Activated CD8-positive, alpha-beta T cell treated with anti-CD3 and anti-CD28 coated beads, Interleukin-2, amount 10 ng/mL, durations not matched to agents 7 days and 5 days (primary cell): ENCODE measurements at regions not wholly inside any gene's neighbourhood (a gene's known extent, or its start where the extent isn't known, plus 50 kb on each side); places are given as distances from the start of the nearest gene placed in this dataset.

Experiments used
- ATAC-seq: fragments of 150-1000 bp; cut with Tn5 transposase; one replicate; pipeline ENCODE4 v1.10.0; 2021; ENCODE audit warnings: moderate library complexity
- CTCF ChIA-PET: fragments of 350-600 bp; sonication (Branson Sonifier 250); formaldehyde crosslinking; loops from one replicate; lab custom pipeline; 2021; ENCODE audit warnings: antibody characterized with exemption; lab: Charles Lee
- POLR2A ChIA-PET: fragments of 350-600 bp; sonication (Branson Sonifier 250); formaldehyde crosslinking; loops from one replicate; lab custom pipeline; 2021; ENCODE audit warnings: antibody characterized with exemption; lab: Charles Lee
- DNase-seq: peaks from one replicate; pipeline ENCODE4 v3.0.0-alpha.2; 2020
- H3K27ac Mint-ChIP-seq: one replicate; pipeline ENCODE4 v1.8.0; 2021; ENCODE audit warnings: mild to moderate bottlenecking, mixed read lengths
- H3K27me3 Mint-ChIP-seq: one replicate; pipeline ENCODE4 v1.8.0; 2021; ENCODE audit warnings: low read depth, mixed read lengths
- H3K36me3 Mint-ChIP-seq: one replicate; pipeline ENCODE4 v1.8.0; 2021; ENCODE audit warnings: low read depth, mixed read lengths
- H3K4me1 Mint-ChIP-seq: one replicate; pipeline ENCODE4 v1.8.0; 2021; ENCODE audit warnings: low read depth, mixed read lengths
- H3K4me3 Mint-ChIP-seq: one replicate; pipeline ENCODE4 v1.8.0; 2021; ENCODE audit warnings: mild to moderate bottlenecking, mixed read lengths
- H3K9me3 Mint-ChIP-seq: one replicate; pipeline ENCODE4 v1.8.0; 2022; ENCODE audit warnings: mixed read lengths; ENCODE audit not compliant: insufficient read depth

DNA sequence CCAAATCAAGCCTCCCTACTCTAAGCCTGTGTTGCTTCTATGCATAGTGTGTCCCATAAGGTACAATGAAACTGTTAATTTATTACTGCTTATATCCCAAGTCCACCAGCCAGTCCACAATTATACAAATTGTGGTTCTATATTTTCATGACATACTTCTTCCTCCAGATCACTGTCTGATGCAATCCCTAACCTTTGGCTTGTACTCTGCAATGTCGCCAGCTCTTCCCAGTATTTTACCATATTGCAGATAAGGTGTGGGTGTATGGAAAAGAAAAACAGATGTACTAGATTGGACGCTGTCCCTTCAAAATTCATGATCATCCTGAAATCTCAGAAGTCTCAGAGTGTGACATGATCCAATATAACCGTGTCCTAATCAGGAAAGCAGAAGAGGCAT, 286.2 kb downstream of the GASK1B start:
- ChIA-PET CTCF (no interaction called here), POLR2A (no interaction called here)
- no peaks in the 10 kb centered on the region for H3K4me1 Mint-ChIP-seq
- DNase-seq, result no peak
- no peaks in the 10 kb centered on the region for H3K27me3 Mint-ChIP-seq
- H3K36me3 Mint-ChIP-seq, result no peaks in the 10 kb centered on the region
- no peak for ATAC-seq
- H3K9me3 Mint-ChIP-seq, result no peaks in the 10 kb centered on the region
- no peak overlapping the region for H3K27ac Mint-ChIP-seq
- H3K4me3 Mint-ChIP-seq, result no peak overlapping the region

- Mint-ChIP-seq H3K36me3 (no peaks in the 10 kb centered on the region), H3K4me1 (no peaks in the 10 kb centered on the region), H3K27ac (no peak overlapping the region), H3K9me3 (no peaks in the 10 kb centered on the region), H3K27me3 (no peaks in the 10 kb centered on the region), H3K4me3 (no peak overlapping the region)
- CTCF ChIA-PET, result no interaction called here
- DNase-seq, result no peak
- POLR2A ChIA-PET, result no interaction called here
- no peak for ATAC-seq
Measured at GRCh38 chr4:157885811-157886210, 287.0 kb downstream of the GASK1B start.

- no peaks in the 10 kb centered on the region for H3K36me3 Mint-ChIP-seq
- ATAC-seq (no peak), DNase-seq (no peak)
- CTCF ChIA-PET, result no interaction called here
- H3K27me3 Mint-ChIP-seq, result no peaks in the 10 kb centered on the region
- POLR2A ChIA-PET, result no interaction called here
- H3K9me3 Mint-ChIP-seq, result no peaks in the 10 kb centered on the region
- H3K27ac Mint-ChIP-seq, result no peak overlapping the region
- no peak overlapping the region for H3K4me3 Mint-ChIP-seq
- H3K4me1 Mint-ChIP-seq, result no peaks in the 10 kb centered on the region
Measured at GRCh38 chr4:157882901-157883300, 289.9 kb downstream of the GASK1B start.

- no peaks in the 10 kb centered on the region for H3K27me3 Mint-ChIP-seq
- no peaks in the 10 kb centered on the region for H3K4me1 Mint-ChIP-seq
- H3K27ac Mint-ChIP-seq, result no peak overlapping the region
- H3K36me3 Mint-ChIP-seq, result no peaks in the 10 kb centered on the region
- ChIA-PET POLR2A (no interaction called here), CTCF (no interaction called here)
- no peak overlapping the region for H3K4me3 Mint-ChIP-seq
- no peak for DNase-seq
- no peaks in the 10 kb centered on the region for H3K9me3 Mint-ChIP-seq
- ATAC-seq, result no peak
Measured at GRCh38 chr4:157880761-157881160, 292.1 kb downstream of the GASK1B start.

DNA sequence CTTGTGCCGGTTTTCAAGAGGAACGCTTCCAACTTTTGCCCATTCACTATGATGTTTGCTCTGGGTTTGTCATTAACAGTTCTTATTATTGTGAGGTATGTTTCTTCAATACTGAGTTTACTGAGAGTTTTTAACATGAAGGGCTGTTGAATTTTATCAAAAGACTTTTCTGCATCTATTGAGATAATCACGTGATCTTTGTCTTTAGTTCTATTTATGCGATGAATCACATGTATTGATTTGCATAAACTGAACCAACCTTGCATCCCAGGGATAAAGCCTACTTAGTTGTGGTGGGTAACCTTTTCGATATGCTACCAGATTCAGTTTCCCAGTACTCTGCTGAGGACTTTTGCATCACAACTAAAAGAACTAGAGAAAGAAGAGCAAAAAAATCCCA, 318.0 kb downstream of the GASK1B start:
- Mint-ChIP-seq H3K4me3 (no peak overlapping the region), H3K36me3 (no peaks in the 10 kb centered on the region), H3K27ac (no peak overlapping the region), H3K27me3 (no peaks in the 10 kb centered on the region), H3K9me3 (peaks cover 7% of the 10 kb centered on the region), H3K4me1 (no peaks in the 10 kb centered on the region)
- POLR2A ChIA-PET, result no interaction called here
- DNase-seq, result no peak
- CTCF ChIA-PET, result no interaction called here
- no peak for ATAC-seq

DNA sequence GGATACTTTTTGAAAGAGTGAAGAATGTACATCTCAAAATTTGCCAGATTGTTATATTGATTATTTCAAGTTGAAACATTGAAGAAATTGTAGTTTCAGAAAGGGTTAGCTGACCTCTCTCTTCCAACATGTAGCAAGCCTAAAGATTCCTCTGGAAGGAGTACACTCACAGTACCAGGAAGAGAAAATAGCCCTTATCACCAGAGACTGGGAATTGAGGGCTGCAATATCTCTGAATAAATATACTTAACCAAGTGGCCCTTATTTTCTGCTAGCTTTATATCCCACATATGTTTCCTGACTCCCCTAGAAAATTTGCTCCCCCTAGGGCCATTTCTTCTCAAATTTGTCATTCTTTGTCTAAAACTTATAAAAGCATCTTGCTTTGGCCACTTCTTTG, 332.2 kb downstream of the GASK1B start:
- H3K4me3 Mint-ChIP-seq, result no peak overlapping the region
- ATAC-seq (no peak), DNase-seq (no peak)
- no peaks in the 10 kb centered on the region for H3K4me1 Mint-ChIP-seq
- no peaks in the 10 kb centered on the region for H3K36me3 Mint-ChIP-seq
- no peak overlapping the region for H3K27ac Mint-ChIP-seq
- ChIA-PET CTCF (no interaction called here), POLR2A (no interaction called here)
- no peaks in the 10 kb centered on the region for H3K27me3 Mint-ChIP-seq
- no peaks in the 10 kb centered on the region for H3K9me3 Mint-ChIP-seq

- no peak for ATAC-seq
- no peak overlapping the region for H3K27ac Mint-ChIP-seq
- CTCF ChIA-PET, result no interaction called here
- no peaks in the 10 kb centered on the region for H3K4me1 Mint-ChIP-seq
- no peak for DNase-seq
- no peak overlapping the region for H3K4me3 Mint-ChIP-seq
- no peaks in the 10 kb centered on the region for H3K9me3 Mint-ChIP-seq
- no peaks in the 10 kb centered on the region for H3K27me3 Mint-ChIP-seq
- POLR2A ChIA-PET, result no interaction called here
- H3K36me3 Mint-ChIP-seq, result no peaks in the 10 kb centered on the region
Measured at GRCh38 chr4:157840034-157840433, 332.8 kb downstream of the GASK1B start.

DNA sequence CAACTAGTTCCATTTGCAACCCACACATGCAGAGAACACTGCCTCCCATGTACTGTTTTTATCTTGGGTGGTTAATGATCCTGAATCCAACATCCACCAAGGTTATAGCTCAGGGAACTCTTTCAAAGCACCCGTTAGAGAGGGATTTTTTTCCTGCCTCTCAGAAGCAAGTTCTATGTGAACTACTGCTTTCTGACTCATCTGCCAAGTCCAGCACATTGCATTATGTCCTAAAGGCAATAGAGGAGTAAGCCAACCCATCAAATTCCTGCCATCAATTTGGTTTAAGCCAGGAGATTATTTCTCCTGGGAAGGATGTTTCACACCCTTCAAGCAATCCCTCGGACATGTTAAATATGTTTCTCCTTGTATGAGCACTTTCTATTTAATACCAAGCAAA, 334.5 kb downstream of the GASK1B start:
- no peak for ATAC-seq
- H3K36me3 Mint-ChIP-seq, result no peaks in the 10 kb centered on the region

GRCh38 chr4:157837071-157837703, 335.6 kb downstream of the GASK1B start:
- ChIA-PET CTCF (no interaction called here), POLR2A (no interaction called here)
- Mint-ChIP-seq H3K9me3 (no peaks in the 10 kb centered on the region), H3K36me3 (no peaks in the 10 kb centered on the region), H3K4me1 (no peaks in the 10 kb centered on the region), H3K27me3 (no peaks in the 10 kb centered on the region), H3K4me3 (no peak overlapping the region), H3K27ac (no peak overlapping the region)
- ATAC-seq, result no peak
- DNase-seq, result no peak

More for the DNA sequence above, 334.5 kb downstream of the GASK1B start:
- POLR2A ChIA-PET, result no interaction called here
- no peak overlapping the region for H3K27ac Mint-ChIP-seq
- H3K9me3 Mint-ChIP-seq, result no peaks in the 10 kb centered on the region
- no peak for DNase-seq
- H3K4me1 Mint-ChIP-seq, result no peaks in the 10 kb centered on the region
- H3K4me3 Mint-ChIP-seq, result no peak overlapping the region
- no peaks in the 10 kb centered on the region for H3K27me3 Mint-ChIP-seq
- CTCF ChIA-PET, result no interaction called here

DNA sequence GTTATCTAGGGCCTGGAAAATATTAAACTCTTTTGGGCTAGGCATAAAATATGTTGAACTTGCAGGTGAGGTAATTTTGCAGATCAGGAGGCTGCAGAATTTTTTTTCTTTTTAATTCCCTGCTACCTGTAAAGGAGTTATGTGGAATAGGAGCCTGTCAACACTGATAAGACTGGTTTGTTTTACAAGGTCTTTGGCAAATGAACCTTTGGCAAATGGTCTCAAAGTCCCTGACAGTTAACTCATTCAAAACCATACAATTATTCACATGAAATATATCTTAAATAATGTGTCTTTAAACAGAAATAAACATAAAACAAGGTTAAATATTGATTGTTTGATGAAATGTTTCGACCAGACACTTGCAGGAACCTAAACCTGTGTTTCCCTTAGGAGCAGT, 340.2 kb downstream of the GASK1B start:
- no peaks in the 10 kb centered on the region for H3K4me1 Mint-ChIP-seq
- H3K27me3 Mint-ChIP-seq, result no peaks in the 10 kb centered on the region
- ChIA-PET POLR2A (no interaction called here), CTCF (no interaction called here)
- H3K9me3 Mint-ChIP-seq, result peaks cover 13% of the 10 kb centered on the region
- H3K36me3 Mint-ChIP-seq, result no peaks in the 10 kb centered on the region
- DNase-seq (no peak), ATAC-seq (no peak)
- no peak overlapping the region for H3K27ac Mint-ChIP-seq
- H3K4me3 Mint-ChIP-seq, result no peak overlapping the region

- DNase-seq (no peak), ATAC-seq (no peak)
- Mint-ChIP-seq H3K4me1 (no peaks in the 10 kb centered on the region), H3K4me3 (no peak overlapping the region), H3K27me3 (no peaks in the 10 kb centered on the region), H3K27ac (no peak overlapping the region), H3K36me3 (no peaks in the 10 kb centered on the region), H3K9me3 (peaks cover 27% of the 10 kb centered on the region)
- POLR2A ChIA-PET, result no interaction called here
- CTCF ChIA-PET, result no interaction called here
Measured at GRCh38 chr4:157824021-157824420, 348.8 kb downstream of the GASK1B start.

GRCh38 chr4:157821814-157822213, 351.0 kb downstream of the GASK1B start:
- Mint-ChIP-seq H3K4me1 (no peaks in the 10 kb centered on the region), H3K36me3 (no peaks in the 10 kb centered on the region), H3K27me3 (no peaks in the 10 kb centered on the region), H3K9me3 (peaks cover 19% of the 10 kb centered on the region), H3K27ac (no peak overlapping the region), H3K4me3 (no peak overlapping the region)
- ATAC-seq (no peak), DNase-seq (no peak)
- CTCF ChIA-PET, result no interaction called here
- POLR2A ChIA-PET, result no interaction called here
